ENCODE measurements at regions not wholly inside any gene's neighbourhood (a gene's known extent, or its start where the extent isn't known, plus 50 kb on each side); places are given as distances from the start of the nearest gene placed in this dataset.

GRCh38 chr17:45697076-45697475 is 87.0 kb upstream of the CRHR1 start:
- no peak overlapping the region for H3K4me3 ChIP-seq (ENCODE audit: low read length)
- TF ChIP-seq EZH2 (IDR thresholded peaks at IDR 0.05; ENCODE audit: low read length, unreplicated experiment), result no peak
- no peak for TF ChIP-seq CTCF (conservative IDR thresholded peaks at IDR 0.05; ENCODE audit: low read depth, low read length)
- TF ChIP-seq EZH2phosphoT487 (IDR thresholded peaks at IDR 0.05; ENCODE audit: borderline replicate concordance, low read length), result no peak
- peaks cover 57% of the 10 kb centered on the region for H3K27me3 ChIP-seq (ENCODE audit: low read length)
- ATAC-seq (no peak), DNase-seq (no peak)
- H3K36me3 ChIP-seq (ENCODE audit: low read depth, low read length), result no peaks in the 10 kb centered on the region
- no peak overlapping the region for H3K4me2 ChIP-seq (ENCODE audit: low read length)
- intact Hi-C loops (cut with micrococcal nuclease), result no loop called here
- ChIA-PET POLR2A (ENCODE audit: unreplicated experiment) (no interaction called here), CTCF (no interaction called here)
- H4K20me1 ChIP-seq (ENCODE audit: low read length), result no peaks in the 10 kb centered on the region
- no peaks in the 10 kb centered on the region for H3K9me2 ChIP-seq (replicated peaks; ENCODE audit: low read length)
- H3F3A ChIP-seq (ENCODE audit: low read length, unreplicated experiment), result no peaks in the 10 kb centered on the region
- no peaks in the 10 kb centered on the region for H3K4me1 ChIP-seq (ENCODE audit: insufficient read depth, low read length)
- no peak overlapping the region for H3K9ac ChIP-seq (ENCODE audit: low read length)
- BruUV-seq (replicated peaks), result no TSS peak
- no peaks in the 10 kb centered on the region for H3K79me2 ChIP-seq (ENCODE audit: low read length)
- H3K9me3 ChIP-seq (ENCODE audit: low read length), result no peaks in the 10 kb centered on the region
- H2AFZ ChIP-seq (ENCODE audit: low read length), result no peak overlapping the region
- no peak overlapping the region for H3K27ac ChIP-seq (ENCODE audit: low read length)

- ATAC-seq, result no peak
- ChIA-PET CTCF (no interaction called here), POLR2A (ENCODE audit: unreplicated experiment) (no interaction called here)
- intact Hi-C loops (cut with micrococcal nuclease), result no loop called here
- no peak overlapping the region for H3K4me2 ChIP-seq (ENCODE audit: low read length)
- no peaks in the 10 kb centered on the region for H3K79me2 ChIP-seq (ENCODE audit: low read length)
- DNase-seq, result no peak
- TF ChIP-seq CTCF (conservative IDR thresholded peaks at IDR 0.05; ENCODE audit: low read depth, low read length) (no peak), EZH2phosphoT487 (IDR thresholded peaks at IDR 0.05; ENCODE audit: borderline replicate concordance, low read length) (no peak), EZH2 (IDR thresholded peaks at IDR 0.05; ENCODE audit: low read length, unreplicated experiment) (no peak)
- H3K27ac ChIP-seq (ENCODE audit: low read length), result no peak overlapping the region
- BruUV-seq (replicated peaks), result no TSS peak
- no peaks in the 10 kb centered on the region for H3F3A ChIP-seq (ENCODE audit: low read length, unreplicated experiment)
- no peaks in the 10 kb centered on the region for H3K36me3 ChIP-seq (ENCODE audit: low read depth, low read length)
- H2AFZ ChIP-seq (ENCODE audit: low read length), result no peak overlapping the region
- no peak overlapping the region for H3K9ac ChIP-seq (ENCODE audit: low read length)
- no peaks in the 10 kb centered on the region for H4K20me1 ChIP-seq (ENCODE audit: low read length)
- no peaks in the 10 kb centered on the region for H3K9me2 ChIP-seq (replicated peaks; ENCODE audit: low read length)
- H3K9me3 ChIP-seq (ENCODE audit: low read length), result no peaks in the 10 kb centered on the region
- H3K27me3 ChIP-seq (ENCODE audit: low read length), result peaks cover 27% of the 10 kb centered on the region
- H3K4me3 ChIP-seq (ENCODE audit: low read length), result no peak overlapping the region
- peaks cover 26% of the 10 kb centered on the region for H3K4me1 ChIP-seq (ENCODE audit: insufficient read depth, low read length)
Observed at GRCh38 chr17:45700171-45701090, 83.7 kb upstream of the CRHR1 start.

GRCh38 chr17:45702666-45703266 is 81.4 kb upstream of the CRHR1 start:
- Histone ChIP-seq H3K4me2 (ENCODE audit: low read length) (no peak overlapping the region; the same call in 1 of the 2 replicates), H4K20me1 (ENCODE audit: low read length) (no peaks in the 10 kb centered on the region), H3K36me3 (ENCODE audit: low read depth, low read length) (no peaks in the 10 kb centered on the region), H3K27me3 (ENCODE audit: low read length) (peaks cover 21% of the 10 kb centered on the region), H3F3A (ENCODE audit: low read length, unreplicated experiment) (no peaks in the 10 kb centered on the region), H3K9me3 (ENCODE audit: low read length) (no peaks in the 10 kb centered on the region), H3K9me2 (replicated peaks; ENCODE audit: low read length) (no peaks in the 10 kb centered on the region), H3K79me2 (ENCODE audit: low read length) (no peaks in the 10 kb centered on the region), H3K4me1 (ENCODE audit: insufficient read depth, low read length) (peaks cover 37% of the 10 kb centered on the region), H2AFZ (ENCODE audit: low read length) (no peak overlapping the region), H3K27ac (ENCODE audit: low read length) (no peak overlapping the region), H3K4me3 (ENCODE audit: low read length) (no peak overlapping the region), H3K9ac (ENCODE audit: low read length) (no peak overlapping the region)
- ChIA-PET POLR2A (ENCODE audit: unreplicated experiment) (no interaction called here), CTCF (no interaction called here)
- no peak for TF ChIP-seq CTCF (conservative IDR thresholded peaks at IDR 0.05; ENCODE audit: low read depth, low read length)
- no peak for TF ChIP-seq EZH2 (IDR thresholded peaks at IDR 0.05; ENCODE audit: low read length, unreplicated experiment)
- TF ChIP-seq EZH2phosphoT487 (IDR thresholded peaks at IDR 0.05; ENCODE audit: borderline replicate concordance, low read length), result no peak
- no TSS peak for BruUV-seq (replicated peaks)
- peak; percentile 70 for DNase-seq
- ATAC-seq, result no peak
- intact Hi-C loops (cut with micrococcal nuclease), result no loop called here
